ENCODE measurements at regions not wholly inside any gene's neighbourhood (a gene's known extent, or its start where the extent isn't known, plus 50 kb on each side); places are given as distances from the start of the nearest gene placed in this dataset.

DNA sequence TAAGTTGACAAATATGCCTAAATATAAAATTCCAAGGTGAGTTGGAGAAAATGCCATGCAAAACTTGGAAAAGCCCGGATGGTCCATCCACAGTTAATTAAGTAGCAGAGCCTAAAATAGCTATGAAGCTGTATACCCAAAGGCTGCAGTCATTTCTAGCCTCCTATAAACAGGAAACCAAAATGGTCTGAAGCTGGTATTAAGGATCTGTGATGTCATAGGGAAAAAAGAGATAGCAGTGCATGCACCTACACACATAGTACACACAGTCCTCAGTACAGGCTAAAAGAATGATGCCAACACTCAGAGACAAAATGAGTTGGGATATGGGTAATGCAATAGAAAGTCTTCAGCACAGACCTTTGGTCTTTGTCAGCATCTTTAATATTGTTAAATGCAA is 736.9 kb downstream of the EFNB2 start:
- TF ChIP-seq, protein P1, sequence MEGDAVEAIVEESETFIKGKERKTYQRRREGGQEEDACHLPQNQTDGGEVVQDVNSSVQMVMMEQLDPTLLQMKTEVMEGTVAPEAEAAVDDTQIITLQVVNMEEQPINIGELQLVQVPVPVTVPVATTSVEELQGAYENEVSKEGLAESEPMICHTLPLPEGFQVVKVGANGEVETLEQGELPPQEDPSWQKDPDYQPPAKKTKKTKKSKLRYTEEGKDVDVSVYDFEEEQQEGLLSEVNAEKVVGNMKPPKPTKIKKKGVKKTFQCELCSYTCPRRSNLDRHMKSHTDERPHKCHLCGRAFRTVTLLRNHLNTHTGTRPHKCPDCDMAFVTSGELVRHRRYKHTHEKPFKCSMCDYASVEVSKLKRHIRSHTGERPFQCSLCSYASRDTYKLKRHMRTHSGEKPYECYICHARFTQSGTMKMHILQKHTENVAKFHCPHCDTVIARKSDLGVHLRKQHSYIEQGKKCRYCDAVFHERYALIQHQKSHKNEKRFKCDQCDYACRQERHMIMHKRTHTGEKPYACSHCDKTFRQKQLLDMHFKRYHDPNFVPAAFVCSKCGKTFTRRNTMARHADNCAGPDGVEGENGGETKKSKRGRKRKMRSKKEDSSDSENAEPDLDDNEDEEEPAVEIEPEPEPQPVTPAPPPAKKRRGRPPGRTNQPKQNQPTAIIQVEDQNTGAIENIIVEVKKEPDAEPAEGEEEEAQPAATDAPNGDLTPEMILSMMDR (tag by site-specific recombination; IDR thresholded peaks at IDR 0.05) = no peak
- TF ChIP-seq YY1 (tag by site-specific recombination; IDR thresholded peaks at IDR 0.05) (no peak), ZBTB7A (tag by site-specific recombination; IDR thresholded peaks at IDR 0.05; ENCODE audit: low read depth) (no peak), KLF1 (tag by site-specific recombination; IDR thresholded peaks at IDR 0.05) (no peak), ZNF274 (IDR thresholded peaks at IDR 0.05; ENCODE audit: low read length) (no peak), ZNF274 (tag by site-specific recombination; IDR thresholded peaks at IDR 0.05; ENCODE audit: borderline replicate concordance) (no peak), YY2 (tag by site-specific recombination; IDR thresholded peaks at IDR 0.05) (no peak), ZNF19 (tag by site-specific recombination; IDR thresholded peaks at IDR 0.05; ENCODE audit: low read depth) (no peak), KLF10 (tag by site-specific recombination; IDR thresholded peaks at IDR 0.05) (no peak), ZNF785 (tag by site-specific recombination; IDR thresholded peaks at IDR 0.05) (no peak), ZNF175 (tag by site-specific recombination; IDR thresholded peaks at IDR 0.05) (no peak), MYNN (tag by site-specific recombination; IDR thresholded peaks at IDR 0.05; ENCODE audit: borderline replicate concordance) (no peak)
- TF ChIP-seq, protein P2, sequence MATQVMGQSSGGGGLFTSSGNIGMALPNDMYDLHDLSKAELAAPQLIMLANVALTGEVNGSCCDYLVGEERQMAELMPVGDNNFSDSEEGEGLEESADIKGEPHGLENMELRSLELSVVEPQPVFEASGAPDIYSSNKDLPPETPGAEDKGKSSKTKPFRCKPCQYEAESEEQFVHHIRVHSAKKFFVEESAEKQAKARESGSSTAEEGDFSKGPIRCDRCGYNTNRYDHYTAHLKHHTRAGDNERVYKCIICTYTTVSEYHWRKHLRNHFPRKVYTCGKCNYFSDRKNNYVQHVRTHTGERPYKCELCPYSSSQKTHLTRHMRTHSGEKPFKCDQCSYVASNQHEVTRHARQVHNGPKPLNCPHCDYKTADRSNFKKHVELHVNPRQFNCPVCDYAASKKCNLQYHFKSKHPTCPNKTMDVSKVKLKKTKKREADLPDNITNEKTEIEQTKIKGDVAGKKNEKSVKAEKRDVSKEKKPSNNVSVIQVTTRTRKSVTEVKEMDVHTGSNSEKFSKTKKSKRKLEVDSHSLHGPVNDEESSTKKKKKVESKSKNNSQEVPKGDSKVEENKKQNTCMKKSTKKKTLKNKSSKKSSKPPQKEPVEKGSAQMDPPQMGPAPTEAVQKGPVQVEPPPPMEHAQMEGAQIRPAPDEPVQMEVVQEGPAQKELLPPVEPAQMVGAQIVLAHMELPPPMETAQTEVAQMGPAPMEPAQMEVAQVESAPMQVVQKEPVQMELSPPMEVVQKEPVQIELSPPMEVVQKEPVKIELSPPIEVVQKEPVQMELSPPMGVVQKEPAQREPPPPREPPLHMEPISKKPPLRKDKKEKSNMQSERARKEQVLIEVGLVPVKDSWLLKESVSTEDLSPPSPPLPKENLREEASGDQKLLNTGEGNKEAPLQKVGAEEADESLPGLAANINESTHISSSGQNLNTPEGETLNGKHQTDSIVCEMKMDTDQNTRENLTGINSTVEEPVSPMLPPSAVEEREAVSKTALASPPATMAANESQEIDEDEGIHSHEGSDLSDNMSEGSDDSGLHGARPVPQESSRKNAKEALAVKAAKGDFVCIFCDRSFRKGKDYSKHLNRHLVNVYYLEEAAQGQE (tag by site-specific recombination; IDR thresholded peaks at IDR 0.05) = no peak
- TF ChIP-seq, protein P3, sequence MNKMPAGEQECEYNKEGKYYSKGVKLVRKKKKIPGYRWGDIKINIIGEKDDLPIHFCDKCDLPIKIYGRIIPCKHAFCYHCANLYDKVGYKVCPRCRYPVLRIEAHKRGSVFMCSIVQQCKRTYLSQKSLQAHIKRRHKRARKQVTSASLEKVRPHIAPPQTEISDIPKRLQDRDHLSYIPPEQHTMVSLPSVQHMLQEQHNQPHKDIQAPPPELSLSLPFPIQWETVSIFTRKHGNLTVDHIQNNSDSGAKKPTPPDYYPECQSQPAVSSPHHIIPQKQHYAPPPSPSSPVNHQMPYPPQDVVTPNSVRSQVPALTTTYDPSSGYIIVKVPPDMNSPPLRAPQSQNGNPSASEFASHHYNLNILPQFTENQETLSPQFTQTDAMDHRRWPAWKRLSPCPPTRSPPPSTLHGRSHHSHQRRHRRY (tag by site-specific recombination; IDR thresholded peaks at IDR 0.05) = no peak
- TF ChIP-seq, protein P4, sequence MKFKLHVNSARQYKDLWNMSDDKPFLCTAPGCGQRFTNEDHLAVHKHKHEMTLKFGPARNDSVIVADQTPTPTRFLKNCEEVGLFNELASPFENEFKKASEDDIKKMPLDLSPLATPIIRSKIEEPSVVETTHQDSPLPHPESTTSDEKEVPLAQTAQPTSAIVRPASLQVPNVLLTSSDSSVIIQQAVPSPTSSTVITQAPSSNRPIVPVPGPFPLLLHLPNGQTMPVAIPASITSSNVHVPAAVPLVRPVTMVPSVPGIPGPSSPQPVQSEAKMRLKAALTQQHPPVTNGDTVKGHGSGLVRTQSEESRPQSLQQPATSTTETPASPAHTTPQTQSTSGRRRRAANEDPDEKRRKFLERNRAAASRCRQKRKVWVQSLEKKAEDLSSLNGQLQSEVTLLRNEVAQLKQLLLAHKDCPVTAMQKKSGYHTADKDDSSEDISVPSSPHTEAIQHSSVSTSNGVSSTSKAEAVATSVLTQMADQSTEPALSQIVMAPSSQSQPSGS (tag by site-specific recombination; IDR thresholded peaks at IDR 0.05; ENCODE audit: low read depth) = no peak
